UCSD-AML1 (cell line): ENCODE measurements at regions not wholly inside any gene's neighbourhood (a gene's known extent, or its start where the extent isn't known, plus 50 kb on each side); places are given as distances from the start of the nearest gene placed in this dataset.
"Not testable (repeated sequence)": the region's sequence is repeated elsewhere in the genome, so short reads cannot be mapped to it uniquely, and the experiment has no call there.

ENCODE experiments used
- DNase-seq: peaks from one replicate; lab custom pipeline; 2025; ENCODE audit not compliant: unreplicated experiment; lab: John Stamatoyannopoulos, UW

GRCh38 chrX:53883196-53883595, 161.1 kb downstream of the PHF8 start:
- no peak for DNase-seq

- DNase-seq: no peak
Measured at GRCh38 chrX:53882331-53882730, 161.9 kb downstream of the PHF8 start.

GRCh38 chrX:53880786-53881185, 163.5 kb downstream of the PHF8 start:
- DNase-seq: not testable (repeated sequence)

- no peak for DNase-seq
Measured at GRCh38 chrX:53859890-53860289, 173.4 kb upstream of the HUWE1 start.

- DNase-seq: no peak
Measured at GRCh38 chrX:53831662-53832635, 145.4 kb upstream of the HUWE1 start.

- no peak for DNase-seq
Measured at GRCh38 chrX:53824686-53825085, 138.2 kb upstream of the HUWE1 start.

- not testable (repeated sequence) for DNase-seq
Measured at GRCh38 chrX:53818115-53818514, 131.6 kb upstream of the HUWE1 start.

GRCh38 chrX:53817548-53817947, 131.0 kb upstream of the HUWE1 start:
- DNase-seq: no peak

GRCh38 chrX:53813670-53814440, 127.3 kb upstream of the HUWE1 start:
- no peak for DNase-seq

- DNase-seq: no peak
Measured at GRCh38 chrX:53798281-53798680, 111.8 kb upstream of the HUWE1 start.

- DNase-seq: no peak
Measured at GRCh38 chrX:53795576-53795975, 109.1 kb upstream of the HUWE1 start.

GRCh38 chrX:53794181-53794580, 107.7 kb upstream of the HUWE1 start:
- no peak for DNase-seq

GRCh38 chrX:53768865-53769264, 82.3 kb upstream of the HUWE1 start:
- DNase-seq: no peak

GRCh38 chrX:53768451-53768850, 81.9 kb upstream of the HUWE1 start:
- no peak for DNase-seq

GRCh38 chrX:53767544-53767943, 81.0 kb upstream of the HUWE1 start:
- DNase-seq: no peak

GRCh38 chrX:53757181-53757580, 70.7 kb upstream of the HUWE1 start:
- peak; percentile 16 for DNase-seq

GRCh38 chrX:53746718-53747117, 60.2 kb upstream of the HUWE1 start:
- DNase-seq: no peak

GRCh38 chrX:53743244-53743643, 56.7 kb upstream of the HUWE1 start:
- no peak for DNase-seq

GRCh38 chrX:53738370-53738906, 51.9 kb upstream of the HUWE1 start:
- no peak for DNase-seq
